Fibroblast of the aortic adventitia (primary cell): ENCODE measurements at regions not wholly inside any gene's neighbourhood (a gene's known extent, or its start where the extent isn't known, plus 50 kb on each side); places are given as distances from the start of the nearest gene placed in this dataset.
A peak's percentile ranks its signal among the peaks of the same experiment; 100 is the strongest.
"Not testable (repeated sequence)": the region's sequence is repeated elsewhere in the genome, so short reads cannot be mapped to it uniquely, and the experiment has no call there.

Source experiments
- DNase-seq: peaks from one replicate; pipeline ENCODE4 v3.0.0-alpha.2; 2010; ENCODE audit warnings: low read depth
- H3K4me3 ChIP-seq: 2 replicates; pipeline ENCODE4 v1.5.1; 2011; ENCODE audit warnings: low read depth, mild to moderate bottlenecking, control low read depth, low read length, moderate library complexity
- TF ChIP-seq, protein P1 (sequence below): IDR thresholded peaks from 2 replicates; pipeline ENCODE4 v1.5.1; 2011; ENCODE audit warnings: mild to moderate bottlenecking, low read length, control low read depth, inconsistent platforms; ENCODE audit not compliant: insufficient read depth

DNA sequence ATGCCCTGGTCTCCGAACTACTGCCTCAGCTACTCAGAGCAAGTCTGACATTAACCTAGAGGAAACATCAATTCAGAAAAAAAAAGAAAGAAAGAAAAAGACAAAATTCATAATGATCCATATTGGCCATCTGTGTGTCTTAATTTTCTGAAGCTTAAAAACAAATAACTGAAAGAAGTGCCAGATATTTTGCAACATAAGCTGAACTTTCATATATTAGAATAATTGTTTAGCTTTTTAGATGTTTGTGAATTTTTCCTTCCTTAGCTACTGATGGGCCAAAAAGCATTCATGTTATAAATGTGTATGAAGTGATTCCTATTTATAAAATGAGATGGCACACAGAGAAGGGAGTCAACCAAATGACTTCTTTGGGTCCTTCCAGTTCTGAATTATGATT is 555.0 kb upstream of the CHAC2 start:
- H3K4me3 ChIP-seq, result no peak overlapping the region
- TF ChIP-seq, protein P1, sequence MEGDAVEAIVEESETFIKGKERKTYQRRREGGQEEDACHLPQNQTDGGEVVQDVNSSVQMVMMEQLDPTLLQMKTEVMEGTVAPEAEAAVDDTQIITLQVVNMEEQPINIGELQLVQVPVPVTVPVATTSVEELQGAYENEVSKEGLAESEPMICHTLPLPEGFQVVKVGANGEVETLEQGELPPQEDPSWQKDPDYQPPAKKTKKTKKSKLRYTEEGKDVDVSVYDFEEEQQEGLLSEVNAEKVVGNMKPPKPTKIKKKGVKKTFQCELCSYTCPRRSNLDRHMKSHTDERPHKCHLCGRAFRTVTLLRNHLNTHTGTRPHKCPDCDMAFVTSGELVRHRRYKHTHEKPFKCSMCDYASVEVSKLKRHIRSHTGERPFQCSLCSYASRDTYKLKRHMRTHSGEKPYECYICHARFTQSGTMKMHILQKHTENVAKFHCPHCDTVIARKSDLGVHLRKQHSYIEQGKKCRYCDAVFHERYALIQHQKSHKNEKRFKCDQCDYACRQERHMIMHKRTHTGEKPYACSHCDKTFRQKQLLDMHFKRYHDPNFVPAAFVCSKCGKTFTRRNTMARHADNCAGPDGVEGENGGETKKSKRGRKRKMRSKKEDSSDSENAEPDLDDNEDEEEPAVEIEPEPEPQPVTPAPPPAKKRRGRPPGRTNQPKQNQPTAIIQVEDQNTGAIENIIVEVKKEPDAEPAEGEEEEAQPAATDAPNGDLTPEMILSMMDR, result no peak
- DNase-seq, result no peak

DNA sequence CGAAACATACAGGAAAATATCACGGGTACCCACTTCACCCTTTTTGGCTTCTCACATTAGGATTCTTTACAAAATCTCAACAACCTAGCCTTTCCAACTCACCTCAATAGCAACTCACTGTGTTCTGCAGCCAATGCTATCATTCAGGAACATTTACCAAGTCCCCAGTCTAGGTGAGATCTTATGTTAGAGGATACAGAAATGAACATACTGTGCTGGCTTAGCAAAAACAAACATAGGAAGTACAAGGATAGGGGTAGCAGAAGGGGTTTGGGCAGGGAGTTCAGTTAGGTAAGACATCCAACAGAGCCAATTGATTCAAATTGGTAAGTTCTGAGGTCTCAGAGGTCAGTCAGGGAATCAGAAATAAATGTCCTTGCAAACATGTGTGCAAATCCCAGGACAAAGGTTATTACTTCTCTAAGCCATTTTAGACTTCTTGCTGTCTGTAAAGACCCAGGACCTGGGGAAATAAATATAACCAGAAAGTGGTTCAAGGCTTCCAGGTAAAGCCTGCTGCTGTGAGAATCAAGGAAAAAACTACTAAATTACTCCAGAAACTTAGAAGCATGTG is 556.3 kb upstream of the CHAC2 start:
- TF ChIP-seq, protein P1, result no peak
- DNase-seq, result no peak
- no peak overlapping the region for H3K4me3 ChIP-seq

GRCh38 chr2:53210538-53210937 is 557.1 kb upstream of the CHAC2 start:
- TF ChIP-seq, protein P1, result peak; percentile 21

GRCh38 chr2:53209679-53210458 is 557.7 kb upstream of the CHAC2 start:
- TF ChIP-seq, protein P1, result no peak
- DNase-seq, result no peak
- H3K4me3 ChIP-seq, result no peak overlapping the region

More at GRCh38 chr2:53210538-53210937, 557.1 kb upstream of the CHAC2 start:
- no peak for DNase-seq
- H3K4me3 ChIP-seq, result no peak overlapping the region

- no peak overlapping the region for H3K4me3 ChIP-seq
Measured at GRCh38 chr2:53208815-53209214, 558.8 kb upstream of the CHAC2 start.

DNA sequence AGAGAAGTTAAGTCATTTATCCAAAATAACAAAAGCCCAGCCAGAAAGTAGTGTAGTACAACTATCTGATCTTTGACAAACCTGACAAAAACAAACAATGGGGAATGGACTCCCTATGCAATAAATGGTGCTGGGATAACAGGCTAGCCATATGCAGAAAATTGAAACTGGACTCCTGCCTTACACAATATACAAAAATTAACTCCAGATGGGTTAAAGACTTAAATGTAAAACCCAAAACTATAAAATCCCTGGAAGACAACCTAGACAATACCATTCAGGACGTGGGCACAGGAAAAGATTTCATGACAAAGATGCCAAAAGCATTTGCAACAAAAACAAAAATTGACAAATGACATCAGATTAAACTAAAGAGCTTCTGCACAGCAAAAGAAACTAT is 561.4 kb upstream of the CHAC2 start:
- not testable (repeated sequence) for DNase-seq, H3K4me3 ChIP-seq

More at GRCh38 chr2:53208815-53209214, 558.8 kb upstream of the CHAC2 start:
- TF ChIP-seq, protein P1, result no peak
- no peak for DNase-seq

DNA sequence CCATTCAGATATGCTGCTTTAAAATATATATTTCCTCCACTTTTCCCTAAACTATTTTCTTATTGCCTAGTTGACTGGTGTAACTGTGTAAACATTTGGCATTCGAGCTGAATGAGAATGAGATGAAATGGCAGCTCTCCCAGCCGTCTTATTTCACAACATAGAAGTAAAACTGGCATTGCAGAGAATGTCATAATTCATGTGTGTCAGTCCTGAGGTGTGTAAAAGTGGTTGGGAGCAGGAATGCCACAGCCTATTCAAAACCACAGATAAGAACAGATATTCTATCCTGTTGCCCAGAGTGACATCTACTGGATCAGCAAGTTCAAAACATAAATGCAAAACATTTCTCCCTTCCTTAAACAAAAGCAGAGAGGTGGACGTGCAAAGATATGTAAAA is 565.5 kb upstream of the CHAC2 start:
- TF ChIP-seq, protein P1, result peak; percentile 35
- H3K4me3 ChIP-seq, result no peak overlapping the region
- DNase-seq, result peak; percentile 90
